DMS153 (cell line): ENCODE measurements at regions not wholly inside any gene's neighbourhood (a gene's known extent, or its start where the extent isn't known, plus 50 kb on each side); places are given as distances from the start of the nearest gene placed in this dataset.

ENCODE experiments used
- DNase-seq: peaks from one replicate; lab custom pipeline; 2025; lab: John Stamatoyannopoulos, UW

GRCh38 chr20:51876313-51876940 lies 74.1 kb upstream of the SALL4 start:
- DNase-seq, result peak; percentile 50

- no peak for DNase-seq
Observed at GRCh38 chr20:51873652-51874051, 71.3 kb upstream of the SALL4 start.

GRCh38 chr20:51871943-51872342 lies 69.6 kb upstream of the SALL4 start:
- DNase-seq, result peak; percentile 12

- no peak for DNase-seq
Observed at GRCh38 chr20:51869002-51869401, 66.7 kb upstream of the SALL4 start.

GRCh38 chr20:51867251-51867650 lies 64.9 kb upstream of the SALL4 start:
- no peak for DNase-seq

- DNase-seq, result no peak
Observed at GRCh38 chr20:51864967-51865366, 62.6 kb upstream of the SALL4 start.

GRCh38 chr20:51862796-51863195 lies 60.5 kb upstream of the SALL4 start:
- DNase-seq, result no peak

GRCh38 chr20:51861726-51862466 lies 59.6 kb upstream of the SALL4 start:
- no peak for DNase-seq

- no peak for DNase-seq
Observed at GRCh38 chr20:51860111-51860882, 58.0 kb upstream of the SALL4 start.

- DNase-seq, result no peak
Observed at GRCh38 chr20:51856432-51856831, 54.1 kb upstream of the SALL4 start.

- DNase-seq, result no peak
Observed at GRCh38 chr20:51854921-51855320, 52.6 kb upstream of the SALL4 start.
